ENCODE measurements at regions not wholly inside any gene's neighbourhood (a gene's known extent, or its start where the extent isn't known, plus 50 kb on each side); places are given as distances from the start of the nearest gene placed in this dataset.
"Not testable (repeated sequence)": the region's sequence is repeated elsewhere in the genome, so short reads cannot be mapped to it uniquely, and the experiment has no call there.

- DNase-seq (ENCODE audit: low spot score) = no peak
These were observed 57.6 kb downstream of the CCDC59 start for GRCh38 chr12:82300611-82301010.

- DNase-seq (ENCODE audit: low spot score) = peak; percentile 24
These were observed 58.7 kb downstream of the CCDC59 start for GRCh38 chr12:82299319-82300025.

- DNase-seq (ENCODE audit: low spot score) = no peak
These were observed 67.8 kb downstream of the CCDC59 start for GRCh38 chr12:82290415-82290814.

GRCh38 chr12:82281335-82281734 is 76.9 kb downstream of the CCDC59 start:
- DNase-seq (ENCODE audit: low spot score) = not testable (repeated sequence)

GRCh38 chr12:82279536-82280058 is 78.6 kb downstream of the CCDC59 start:
- DNase-seq (ENCODE audit: low spot score) = no peak

GRCh38 chr12:82277582-82277981 is 80.6 kb downstream of the CCDC59 start:
- no peak for DNase-seq (ENCODE audit: low spot score)

- no peak for DNase-seq (ENCODE audit: low spot score)
These were observed 115.5 kb downstream of the CCDC59 start for GRCh38 chr12:82242729-82243128.

GRCh38 chr12:82225871-82226270 is 132.3 kb downstream of the CCDC59 start:
- peak; percentile 16 for DNase-seq (ENCODE audit: low spot score)

GRCh38 chr12:82223426-82223825 is 134.8 kb downstream of the CCDC59 start:
- no peak for DNase-seq (ENCODE audit: low spot score)

- no peak for DNase-seq (ENCODE audit: low spot score)
These were observed 141.7 kb downstream of the CCDC59 start for GRCh38 chr12:82216475-82216874.

GRCh38 chr12:82213761-82214160 is 144.4 kb downstream of the CCDC59 start:
- no peak for DNase-seq (ENCODE audit: low spot score)

GRCh38 chr12:82210882-82211281 is 147.3 kb downstream of the CCDC59 start:
- no peak for DNase-seq (ENCODE audit: low spot score)

- no peak for DNase-seq (ENCODE audit: low spot score)
These were observed 148.7 kb downstream of the CCDC59 start for GRCh38 chr12:82209533-82209932.

- DNase-seq (ENCODE audit: low spot score) = no peak
These were observed 150.6 kb downstream of the CCDC59 start for GRCh38 chr12:82207556-82207955.

- DNase-seq (ENCODE audit: low spot score) = peak; percentile 14
These were observed 155.1 kb downstream of the CCDC59 start for GRCh38 chr12:82203086-82203485.

GRCh38 chr12:82187595-82187994 is 170.6 kb downstream of the CCDC59 start:
- no peak for DNase-seq (ENCODE audit: low spot score)

GRCh38 chr12:82187011-82187410 is 171.2 kb downstream of the CCDC59 start:
- no peak for DNase-seq (ENCODE audit: low spot score)

GRCh38 chr12:82186282-82186681 is 171.9 kb downstream of the CCDC59 start:
- no peak for DNase-seq (ENCODE audit: low spot score)

- DNase-seq (ENCODE audit: low spot score) = no peak
These were observed 173.3 kb downstream of the CCDC59 start for GRCh38 chr12:82184844-82185243.

GRCh38 chr12:82182601-82183190 is 175.5 kb downstream of the CCDC59 start:
- DNase-seq (ENCODE audit: low spot score) = peak; percentile 36

- DNase-seq (ENCODE audit: low spot score) = peak; percentile 35
These were observed 181.3 kb downstream of the CCDC59 start for GRCh38 chr12:82176761-82177490.

- DNase-seq (ENCODE audit: low spot score) = no peak
These were observed 182.2 kb downstream of the CCDC59 start for GRCh38 chr12:82176026-82176425.

GRCh38 chr12:82174936-82175335 is 183.3 kb downstream of the CCDC59 start:
- DNase-seq (ENCODE audit: low spot score) = no peak

All from A172 (cell line).